WTC11 (cell line): ENCODE measurements at regions not wholly inside any gene's neighbourhood (a gene's known extent, or its start where the extent isn't known, plus 50 kb on each side); places are given as distances from the start of the nearest gene placed in this dataset.

Source experiments
- SP1 ChIP-seq: sonication (generic); formaldehyde crosslinking; conservative IDR thresholded peaks from 2 replicates; pipeline ENCODE4 v1.8.1; 2022; ENCODE audit warnings: missing genetic modification reagents
- TF ChIP-seq, protein P1 (sequence below): fragments of 200-600 bp; IDR thresholded peaks from 2 replicates; pipeline ENCODE4 v1.8.0; 2022; ENCODE audit warnings: antibody characterized with exemption
- TF ChIP-seq, protein P2 (sequence below): sonication (generic); formaldehyde crosslinking; IDR thresholded peaks from 2 replicates; pipeline ENCODE4 v1.8.1; 2023; ENCODE audit warnings: mild to moderate bottlenecking, missing genetic modification reagents, moderate library complexity
- TF ChIP-seq, protein P3 (sequence below): sonication (generic); formaldehyde crosslinking; IDR thresholded peaks from 2 replicates; pipeline ENCODE4 v1.8.1; 2023; ENCODE audit warnings: mild to moderate bottlenecking, missing genetic modification reagents, borderline replicate concordance
- TF ChIP-seq, protein P4 (sequence below): sonication (generic); formaldehyde crosslinking; IDR thresholded peaks from 2 replicates; pipeline ENCODE4 v1.8.1; 2022; ENCODE audit warnings: low read depth, mild to moderate bottlenecking, moderate library complexity, missing genetic modification reagents, borderline replicate concordance
- TF ChIP-seq, protein P5 (sequence below): sonication (generic); formaldehyde crosslinking; IDR thresholded peaks from 2 replicates; pipeline ENCODE4 v1.8.0; 2022; ENCODE audit warnings: mild to moderate bottlenecking, missing genetic modification reagents
- TF ChIP-seq, protein P6 (sequence below): sonication (generic); formaldehyde crosslinking; IDR thresholded peaks from 2 replicates; pipeline ENCODE4 v1.8.0; 2023; ENCODE audit warnings: missing genetic modification reagents
- TF ChIP-seq, protein P7 (sequence below): sonication (generic); formaldehyde crosslinking; IDR thresholded peaks from 2 replicates; pipeline ENCODE4 v1.8.0; 2022; ENCODE audit warnings: missing genetic modification reagents

DNA sequence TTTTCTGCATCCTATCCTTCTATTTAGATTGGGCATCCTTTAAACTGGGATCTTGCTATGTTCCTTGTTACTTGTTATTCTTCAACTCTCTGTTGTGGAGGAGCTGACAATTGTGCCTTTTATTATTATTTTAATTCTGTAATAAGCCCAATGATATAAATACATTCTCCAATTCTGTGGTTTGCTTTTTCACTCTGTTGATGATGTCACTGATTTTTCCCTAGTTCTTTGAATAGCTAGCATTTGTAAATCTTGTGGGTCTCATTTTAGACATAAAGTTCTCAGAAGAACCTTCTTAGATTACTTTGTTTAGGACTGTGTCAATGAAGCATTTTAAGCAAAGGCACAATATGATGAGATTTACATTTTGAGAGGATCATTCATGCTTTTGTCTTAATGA is 79.5 kb upstream of the SLC8A1 start:
- TF ChIP-seq, protein P1, sequence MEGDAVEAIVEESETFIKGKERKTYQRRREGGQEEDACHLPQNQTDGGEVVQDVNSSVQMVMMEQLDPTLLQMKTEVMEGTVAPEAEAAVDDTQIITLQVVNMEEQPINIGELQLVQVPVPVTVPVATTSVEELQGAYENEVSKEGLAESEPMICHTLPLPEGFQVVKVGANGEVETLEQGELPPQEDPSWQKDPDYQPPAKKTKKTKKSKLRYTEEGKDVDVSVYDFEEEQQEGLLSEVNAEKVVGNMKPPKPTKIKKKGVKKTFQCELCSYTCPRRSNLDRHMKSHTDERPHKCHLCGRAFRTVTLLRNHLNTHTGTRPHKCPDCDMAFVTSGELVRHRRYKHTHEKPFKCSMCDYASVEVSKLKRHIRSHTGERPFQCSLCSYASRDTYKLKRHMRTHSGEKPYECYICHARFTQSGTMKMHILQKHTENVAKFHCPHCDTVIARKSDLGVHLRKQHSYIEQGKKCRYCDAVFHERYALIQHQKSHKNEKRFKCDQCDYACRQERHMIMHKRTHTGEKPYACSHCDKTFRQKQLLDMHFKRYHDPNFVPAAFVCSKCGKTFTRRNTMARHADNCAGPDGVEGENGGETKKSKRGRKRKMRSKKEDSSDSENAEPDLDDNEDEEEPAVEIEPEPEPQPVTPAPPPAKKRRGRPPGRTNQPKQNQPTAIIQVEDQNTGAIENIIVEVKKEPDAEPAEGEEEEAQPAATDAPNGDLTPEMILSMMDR: no peak
- TF ChIP-seq, protein P2, sequence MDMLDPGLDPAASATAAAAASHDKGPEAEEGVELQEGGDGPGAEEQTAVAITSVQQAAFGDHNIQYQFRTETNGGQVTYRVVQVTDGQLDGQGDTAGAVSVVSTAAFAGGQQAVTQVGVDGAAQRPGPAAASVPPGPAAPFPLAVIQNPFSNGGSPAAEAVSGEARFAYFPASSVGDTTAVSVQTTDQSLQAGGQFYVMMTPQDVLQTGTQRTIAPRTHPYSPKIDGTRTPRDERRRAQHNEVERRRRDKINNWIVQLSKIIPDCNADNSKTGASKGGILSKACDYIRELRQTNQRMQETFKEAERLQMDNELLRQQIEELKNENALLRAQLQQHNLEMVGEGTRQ (CRISPR knock-in tag): no peak
- TF ChIP-seq, protein P3, sequence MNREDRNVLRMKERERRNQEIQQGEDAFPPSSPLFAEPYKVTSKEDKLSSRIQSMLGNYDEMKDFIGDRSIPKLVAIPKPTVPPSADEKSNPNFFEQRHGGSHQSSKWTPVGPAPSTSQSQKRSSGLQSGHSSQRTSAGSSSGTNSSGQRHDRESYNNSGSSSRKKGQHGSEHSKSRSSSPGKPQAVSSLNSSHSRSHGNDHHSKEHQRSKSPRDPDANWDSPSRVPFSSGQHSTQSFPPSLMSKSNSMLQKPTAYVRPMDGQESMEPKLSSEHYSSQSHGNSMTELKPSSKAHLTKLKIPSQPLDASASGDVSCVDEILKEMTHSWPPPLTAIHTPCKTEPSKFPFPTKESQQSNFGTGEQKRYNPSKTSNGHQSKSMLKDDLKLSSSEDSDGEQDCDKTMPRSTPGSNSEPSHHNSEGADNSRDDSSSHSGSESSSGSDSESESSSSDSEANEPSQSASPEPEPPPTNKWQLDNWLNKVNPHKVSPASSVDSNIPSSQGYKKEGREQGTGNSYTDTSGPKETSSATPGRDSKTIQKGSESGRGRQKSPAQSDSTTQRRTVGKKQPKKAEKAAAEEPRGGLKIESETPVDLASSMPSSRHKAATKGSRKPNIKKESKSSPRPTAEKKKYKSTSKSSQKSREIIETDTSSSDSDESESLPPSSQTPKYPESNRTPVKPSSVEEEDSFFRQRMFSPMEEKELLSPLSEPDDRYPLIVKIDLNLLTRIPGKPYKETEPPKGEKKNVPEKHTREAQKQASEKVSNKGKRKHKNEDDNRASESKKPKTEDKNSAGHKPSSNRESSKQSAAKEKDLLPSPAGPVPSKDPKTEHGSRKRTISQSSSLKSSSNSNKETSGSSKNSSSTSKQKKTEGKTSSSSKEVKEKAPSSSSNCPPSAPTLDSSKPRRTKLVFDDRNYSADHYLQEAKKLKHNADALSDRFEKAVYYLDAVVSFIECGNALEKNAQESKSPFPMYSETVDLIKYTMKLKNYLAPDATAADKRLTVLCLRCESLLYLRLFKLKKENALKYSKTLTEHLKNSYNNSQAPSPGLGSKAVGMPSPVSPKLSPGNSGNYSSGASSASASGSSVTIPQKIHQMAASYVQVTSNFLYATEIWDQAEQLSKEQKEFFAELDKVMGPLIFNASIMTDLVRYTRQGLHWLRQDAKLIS: no peak
- TF ChIP-seq, protein P4, sequence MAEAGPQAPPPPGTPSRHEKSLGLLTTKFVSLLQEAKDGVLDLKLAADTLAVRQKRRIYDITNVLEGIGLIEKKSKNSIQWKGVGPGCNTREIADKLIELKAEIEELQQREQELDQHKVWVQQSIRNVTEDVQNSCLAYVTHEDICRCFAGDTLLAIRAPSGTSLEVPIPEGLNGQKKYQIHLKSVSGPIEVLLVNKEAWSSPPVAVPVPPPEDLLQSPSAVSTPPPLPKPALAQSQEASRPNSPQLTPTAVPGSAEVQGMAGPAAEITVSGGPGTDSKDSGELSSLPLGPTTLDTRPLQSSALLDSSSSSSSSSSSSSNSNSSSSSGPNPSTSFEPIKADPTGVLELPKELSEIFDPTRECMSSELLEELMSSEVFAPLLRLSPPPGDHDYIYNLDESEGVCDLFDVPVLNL: no peak
- TF ChIP-seq, protein P5, sequence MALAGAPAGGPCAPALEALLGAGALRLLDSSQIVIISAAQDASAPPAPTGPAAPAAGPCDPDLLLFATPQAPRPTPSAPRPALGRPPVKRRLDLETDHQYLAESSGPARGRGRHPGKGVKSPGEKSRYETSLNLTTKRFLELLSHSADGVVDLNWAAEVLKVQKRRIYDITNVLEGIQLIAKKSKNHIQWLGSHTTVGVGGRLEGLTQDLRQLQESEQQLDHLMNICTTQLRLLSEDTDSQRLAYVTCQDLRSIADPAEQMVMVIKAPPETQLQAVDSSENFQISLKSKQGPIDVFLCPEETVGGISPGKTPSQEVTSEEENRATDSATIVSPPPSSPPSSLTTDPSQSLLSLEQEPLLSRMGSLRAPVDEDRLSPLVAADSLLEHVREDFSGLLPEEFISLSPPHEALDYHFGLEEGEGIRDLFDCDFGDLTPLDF (CRISPR knock-in tag): no peak
- TF ChIP-seq, protein P6, sequence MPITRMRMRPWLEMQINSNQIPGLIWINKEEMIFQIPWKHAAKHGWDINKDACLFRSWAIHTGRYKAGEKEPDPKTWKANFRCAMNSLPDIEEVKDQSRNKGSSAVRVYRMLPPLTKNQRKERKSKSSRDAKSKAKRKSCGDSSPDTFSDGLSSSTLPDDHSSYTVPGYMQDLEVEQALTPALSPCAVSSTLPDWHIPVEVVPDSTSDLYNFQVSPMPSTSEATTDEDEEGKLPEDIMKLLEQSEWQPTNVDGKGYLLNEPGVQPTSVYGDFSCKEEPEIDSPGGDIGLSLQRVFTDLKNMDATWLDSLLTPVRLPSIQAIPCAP: no peak
- no peak for TF ChIP-seq SP1
- TF ChIP-seq, protein P7, sequence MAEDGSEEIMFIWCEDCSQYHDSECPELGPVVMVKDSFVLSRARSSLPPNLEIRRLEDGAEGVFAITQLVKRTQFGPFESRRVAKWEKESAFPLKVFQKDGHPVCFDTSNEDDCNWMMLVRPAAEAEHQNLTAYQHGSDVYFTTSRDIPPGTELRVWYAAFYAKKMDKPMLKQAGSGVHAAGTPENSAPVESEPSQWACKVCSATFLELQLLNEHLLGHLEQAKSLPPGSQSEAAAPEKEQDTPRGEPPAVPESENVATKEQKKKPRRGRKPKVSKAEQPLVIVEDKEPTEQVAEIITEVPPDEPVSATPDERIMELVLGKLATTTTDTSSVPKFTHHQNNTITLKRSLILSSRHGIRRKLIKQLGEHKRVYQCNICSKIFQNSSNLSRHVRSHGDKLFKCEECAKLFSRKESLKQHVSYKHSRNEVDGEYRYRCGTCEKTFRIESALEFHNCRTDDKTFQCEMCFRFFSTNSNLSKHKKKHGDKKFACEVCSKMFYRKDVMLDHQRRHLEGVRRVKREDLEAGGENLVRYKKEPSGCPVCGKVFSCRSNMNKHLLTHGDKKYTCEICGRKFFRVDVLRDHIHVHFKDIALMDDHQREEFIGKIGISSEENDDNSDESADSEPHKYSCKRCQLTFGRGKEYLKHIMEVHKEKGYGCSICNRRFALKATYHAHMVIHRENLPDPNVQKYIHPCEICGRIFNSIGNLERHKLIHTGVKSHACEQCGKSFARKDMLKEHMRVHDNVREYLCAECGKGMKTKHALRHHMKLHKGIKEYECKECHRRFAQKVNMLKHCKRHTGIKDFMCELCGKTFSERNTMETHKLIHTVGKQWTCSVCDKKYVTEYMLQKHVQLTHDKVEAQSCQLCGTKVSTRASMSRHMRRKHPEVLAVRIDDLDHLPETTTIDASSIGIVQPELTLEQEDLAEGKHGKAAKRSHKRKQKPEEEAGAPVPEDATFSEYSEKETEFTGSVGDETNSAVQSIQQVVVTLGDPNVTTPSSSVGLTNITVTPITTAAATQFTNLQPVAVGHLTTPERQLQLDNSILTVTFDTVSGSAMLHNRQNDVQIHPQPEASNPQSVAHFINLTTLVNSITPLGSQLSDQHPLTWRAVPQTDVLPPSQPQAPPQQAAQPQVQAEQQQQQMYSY (CRISPR knock-in tag): no peak
